Activated CD4-positive, alpha-beta memory T cell treated with anti-CD3 and anti-CD28 coated beads, Interleukin-2, amount 10 ng/mL, durations not matched to agents 7 days and 5 days (primary cell): ENCODE measurements at regions not wholly inside any gene's neighbourhood (a gene's known extent, or its start where the extent isn't known, plus 50 kb on each side); places are given as distances from the start of the nearest gene placed in this dataset.

Source experiments
- CTCF ChIA-PET: fragments of 350-600 bp; sonication (Branson Sonifier 250); formaldehyde crosslinking; loops from one replicate; lab custom pipeline; 2021; ENCODE audit warnings: antibody characterized with exemption, inconsistent platforms; lab: Charles Lee
- POLR2A ChIA-PET: fragments of 350-600 bp; sonication (Branson Sonifier 250); formaldehyde crosslinking; loops from one replicate; lab custom pipeline; 2021; ENCODE audit warnings: antibody characterized with exemption; lab: Charles Lee
- DNase-seq: peaks from one replicate; pipeline ENCODE4 v3.0.0-alpha.2; 2020
- H3K27ac Mint-ChIP-seq: one replicate; pipeline ENCODE4 v1.8.0; 2021; ENCODE audit warnings: mild to moderate bottlenecking, mixed read lengths
- H3K27me3 Mint-ChIP-seq: one replicate; pipeline ENCODE4 v1.8.0; 2021; ENCODE audit warnings: mixed read lengths
- H3K36me3 Mint-ChIP-seq: one replicate; pipeline ENCODE4 v1.8.0; 2021; ENCODE audit warnings: low read depth, mixed read lengths
- H3K4me1 Mint-ChIP-seq: one replicate; pipeline ENCODE4 v1.8.0; 2021; ENCODE audit warnings: mixed read lengths
- H3K4me3 Mint-ChIP-seq: one replicate; pipeline ENCODE4 v1.8.0; 2021; ENCODE audit warnings: mild to moderate bottlenecking, mixed read lengths
- H3K9me3 Mint-ChIP-seq: one replicate; pipeline ENCODE4 v1.8.0; 2021; ENCODE audit warnings: mixed read lengths

DNA sequence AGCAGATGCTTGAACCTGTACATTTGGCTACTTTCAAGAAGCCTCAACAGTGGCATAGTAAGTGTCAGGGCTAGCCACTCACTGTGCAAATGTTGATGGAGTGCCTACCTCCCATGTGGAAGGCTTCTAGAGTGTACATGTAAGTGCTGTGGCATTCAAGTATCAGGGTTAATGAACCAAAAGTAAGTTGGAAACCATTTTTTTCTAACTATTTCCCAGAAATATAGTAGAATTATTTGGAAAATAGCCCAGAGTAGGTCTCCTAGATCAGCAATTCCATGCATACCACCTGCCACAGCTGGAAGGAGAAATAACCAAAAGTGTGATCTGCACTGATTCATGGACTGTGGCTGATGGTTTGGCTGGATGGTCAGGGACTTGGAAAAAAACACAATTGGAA is 53.3 kb downstream of the FOXD1 start:
- CTCF ChIA-PET = no interaction called here
- Mint-ChIP-seq H3K4me1 (no peaks in the 10 kb centered on the region), H3K36me3 (no peaks in the 10 kb centered on the region), H3K4me3 (no peak overlapping the region), H3K27me3 (peaks cover 51% of the 10 kb centered on the region), H3K27ac (no peak overlapping the region), H3K9me3 (no peaks in the 10 kb centered on the region)
- POLR2A ChIA-PET = no interaction called here
- no peak for DNase-seq

DNA sequence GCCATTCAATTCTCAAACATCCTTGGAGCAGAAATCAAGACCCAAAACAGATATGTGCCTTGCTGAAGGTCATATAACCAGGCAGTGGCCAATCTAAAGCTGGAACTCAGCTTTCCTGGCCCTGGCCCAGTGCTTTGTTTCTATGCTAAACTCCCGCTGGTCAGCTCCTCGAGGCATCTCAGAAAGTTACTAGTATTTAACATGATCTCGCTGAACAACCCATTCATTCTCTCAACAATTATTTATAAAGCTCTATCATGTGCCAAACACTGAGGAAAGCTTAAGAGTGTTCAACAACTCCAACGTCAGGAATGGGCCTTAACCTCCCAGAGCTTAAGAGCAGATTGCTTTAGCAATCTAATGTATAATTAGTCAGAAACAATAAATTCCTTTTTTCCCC is 54.0 kb downstream of the FOXD1 start:
- no peak overlapping the region for H3K4me3 Mint-ChIP-seq
- no peak overlapping the region for H3K27ac Mint-ChIP-seq
- DNase-seq = no peak
- POLR2A ChIA-PET = no interaction called here
- H3K36me3 Mint-ChIP-seq = no peaks in the 10 kb centered on the region
- H3K27me3 Mint-ChIP-seq = peaks cover 54% of the 10 kb centered on the region
- CTCF ChIA-PET = no interaction called here
- H3K9me3 Mint-ChIP-seq = no peaks in the 10 kb centered on the region
- H3K4me1 Mint-ChIP-seq = no peaks in the 10 kb centered on the region

DNA sequence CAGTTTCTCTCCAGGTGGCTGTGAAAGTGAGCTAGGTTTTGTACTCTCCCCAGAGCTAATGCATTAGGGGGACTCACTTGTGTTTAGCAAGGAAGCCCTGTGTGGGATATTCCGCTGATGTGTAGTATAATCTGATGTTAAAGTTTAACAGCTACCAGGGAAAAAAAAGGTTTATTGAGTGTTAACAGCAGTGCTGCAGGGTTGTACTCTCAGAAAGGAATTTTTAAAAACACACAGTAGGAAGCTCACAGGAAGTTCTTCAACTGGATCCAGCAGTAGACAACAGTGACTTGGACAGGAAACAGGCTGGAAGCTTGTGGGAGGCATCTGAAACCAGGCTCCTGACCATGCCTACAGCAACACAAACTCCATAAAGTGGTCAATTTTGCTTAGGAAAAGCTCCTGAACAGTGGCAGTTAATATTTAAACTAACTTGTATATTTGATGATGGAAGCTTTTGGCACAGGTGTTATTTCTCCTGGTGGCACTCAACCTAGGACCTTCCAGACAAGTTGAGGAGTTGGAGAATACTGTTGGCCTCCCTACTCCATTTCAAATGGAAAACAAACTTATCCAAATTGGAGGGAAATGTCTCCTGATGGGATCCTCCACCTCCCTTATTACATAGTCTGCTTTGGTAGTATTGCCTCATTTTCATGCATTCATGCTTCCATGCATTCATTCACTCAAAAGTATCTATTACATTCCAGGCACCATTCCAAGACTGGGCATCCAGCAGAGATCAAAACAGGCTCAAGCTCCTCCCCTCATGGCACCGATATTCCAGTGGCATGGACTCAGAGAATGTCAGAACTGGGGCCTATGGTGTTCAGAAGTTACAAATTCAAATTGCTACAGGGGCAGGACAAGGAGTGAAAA is 54.7 kb downstream of the FOXD1 start:
- Mint-ChIP-seq H3K4me1 (no peaks in the 10 kb centered on the region), H3K27ac (no peak overlapping the region), H3K27me3 (peaks cover 57% of the 10 kb centered on the region), H3K9me3 (no peaks in the 10 kb centered on the region), H3K4me3 (no peak overlapping the region), H3K36me3 (no peaks in the 10 kb centered on the region)
- no peak for DNase-seq
- ChIA-PET CTCF (interaction anchor here (1.5 kb wide), 1 partner anchor 58 kb away, joined by 3 read pairs; no protein-coding TSS in a partner anchor), POLR2A (no interaction called here)

DNA sequence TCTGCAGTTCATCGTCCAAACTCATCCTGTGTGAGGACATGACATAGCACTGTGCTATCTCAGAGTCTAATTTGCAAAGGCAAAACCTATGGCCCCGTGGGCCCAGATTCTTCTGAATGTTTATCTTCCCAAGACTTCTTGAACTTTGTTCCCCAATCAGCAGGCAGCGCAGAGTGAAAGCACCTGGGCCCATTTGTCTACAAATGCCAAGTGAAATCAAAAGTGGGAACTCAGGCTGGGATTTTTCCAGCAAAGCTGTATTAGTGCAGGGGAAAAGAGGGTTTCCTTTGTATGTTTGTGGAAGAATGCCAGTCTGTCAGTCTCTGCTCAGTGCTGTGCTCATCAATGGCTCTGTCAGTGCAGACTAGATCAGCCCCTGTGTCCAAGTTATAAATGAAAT is 55.8 kb downstream of the FOXD1 start:
- no peaks in the 10 kb centered on the region for H3K36me3 Mint-ChIP-seq
- H3K9me3 Mint-ChIP-seq = no peaks in the 10 kb centered on the region
- no peak overlapping the region for H3K27ac Mint-ChIP-seq
- H3K4me3 Mint-ChIP-seq = no peak overlapping the region
- H3K27me3 Mint-ChIP-seq = peaks cover 56% of the 10 kb centered on the region
- POLR2A ChIA-PET = no interaction called here
- CTCF ChIA-PET = interaction anchor here (1.5 kb wide), 1 partner anchor 59 kb away, joined by 3 read pairs; no protein-coding TSS in a partner anchor
- H3K4me1 Mint-ChIP-seq = peaks cover 8% of the 10 kb centered on the region
- no peak for DNase-seq

DNA sequence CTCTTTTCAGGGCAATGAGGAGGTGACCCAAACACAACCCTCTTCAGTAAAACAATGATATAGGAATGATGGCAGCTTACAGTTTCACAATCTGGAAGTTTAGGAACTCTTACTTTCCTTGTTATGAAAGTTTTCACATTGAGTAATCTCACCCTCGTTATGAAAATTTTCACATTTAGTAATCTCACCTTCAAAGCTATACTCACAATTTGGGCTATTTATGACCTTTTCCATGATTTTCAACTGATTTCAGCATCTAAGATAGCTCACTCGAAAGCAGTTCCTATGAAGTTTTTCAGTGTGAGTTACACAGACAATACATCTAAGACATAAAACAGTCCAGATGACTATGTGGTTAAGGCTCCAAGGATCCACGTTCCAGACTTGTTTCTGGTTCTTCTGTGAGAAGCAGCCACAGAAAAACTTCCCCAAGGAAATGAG is 57.1 kb downstream of the FOXD1 start:
- Mint-ChIP-seq H3K9me3 (no peaks in the 10 kb centered on the region), H3K4me1 (peaks cover 18% of the 10 kb centered on the region), H3K27ac (no peak overlapping the region), H3K4me3 (no peak overlapping the region), H3K36me3 (no peaks in the 10 kb centered on the region), H3K27me3 (peaks cover 51% of the 10 kb centered on the region)
- no peak for DNase-seq
- ChIA-PET POLR2A (no interaction called here), CTCF (no interaction called here)

DNA sequence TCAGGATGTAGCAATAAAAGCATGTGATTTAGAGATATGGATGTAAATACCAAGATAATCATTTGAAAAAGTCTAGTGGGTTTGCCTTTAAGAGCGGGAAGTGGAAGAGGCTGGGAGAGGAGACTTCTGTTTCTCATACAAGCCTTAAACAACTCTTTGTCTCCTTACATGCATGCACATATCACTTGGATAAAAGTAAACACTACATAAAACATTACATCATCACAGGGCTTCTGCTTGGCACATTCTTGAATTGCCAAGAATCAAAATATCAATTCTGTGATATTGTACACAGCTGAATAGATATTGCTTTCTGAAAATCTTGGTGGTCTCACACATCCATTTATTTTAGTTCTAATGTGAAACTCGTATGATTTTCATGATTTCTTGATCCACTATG is 57.6 kb downstream of the FOXD1 start:
- no peak for DNase-seq
- peaks cover 3% of the 10 kb centered on the region for H3K36me3 Mint-ChIP-seq
- peaks cover 50% of the 10 kb centered on the region for H3K27me3 Mint-ChIP-seq
- CTCF ChIA-PET = no interaction called here
- no peak overlapping the region for H3K27ac Mint-ChIP-seq
- no peak overlapping the region for H3K4me3 Mint-ChIP-seq
- peaks cover 22% of the 10 kb centered on the region for H3K4me1 Mint-ChIP-seq
- H3K9me3 Mint-ChIP-seq = peaks cover 3% of the 10 kb centered on the region
- POLR2A ChIA-PET = no interaction called here

DNA sequence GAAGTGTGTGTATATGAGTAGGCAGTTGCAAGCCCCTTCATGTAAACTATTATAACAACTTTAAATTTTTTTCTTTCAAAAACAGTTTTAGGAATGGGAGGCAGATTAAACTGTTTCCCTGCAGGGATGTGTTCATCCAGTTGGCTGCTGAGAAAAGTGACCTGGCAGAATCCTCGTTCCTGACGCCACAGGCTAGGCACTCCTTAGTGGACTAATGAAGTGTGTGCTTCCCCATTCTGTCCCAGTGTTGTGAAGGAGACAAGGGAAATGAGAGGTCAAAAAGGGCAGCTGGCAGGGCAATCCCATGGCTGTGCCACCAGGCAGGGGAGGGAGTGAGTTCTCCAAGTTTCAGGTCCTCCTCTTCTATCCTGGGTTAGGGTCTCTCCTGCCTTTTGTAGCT is 59.8 kb downstream of the FOXD1 start:
- Mint-ChIP-seq H3K4me3 (no peak overlapping the region), H3K4me1 (peaks cover 22% of the 10 kb centered on the region), H3K27ac (no peak overlapping the region), H3K36me3 (peaks cover 17% of the 10 kb centered on the region), H3K27me3 (peaks cover 52% of the 10 kb centered on the region), H3K9me3 (peaks cover 18% of the 10 kb centered on the region)
- ChIA-PET POLR2A (interaction anchor here (2.8 kb wide), 1 partner anchor 60 kb away, joined by 8 read pairs; the partner anchor contains the start of gene FOXD1), CTCF (interaction anchor here (1.8 to 2.3 kb wide), 2 partner anchors 12 to 62 kb away, joined by 3 to 13 read pairs; no protein-coding TSS in a partner anchor)
- DNase-seq = no peak

DNA sequence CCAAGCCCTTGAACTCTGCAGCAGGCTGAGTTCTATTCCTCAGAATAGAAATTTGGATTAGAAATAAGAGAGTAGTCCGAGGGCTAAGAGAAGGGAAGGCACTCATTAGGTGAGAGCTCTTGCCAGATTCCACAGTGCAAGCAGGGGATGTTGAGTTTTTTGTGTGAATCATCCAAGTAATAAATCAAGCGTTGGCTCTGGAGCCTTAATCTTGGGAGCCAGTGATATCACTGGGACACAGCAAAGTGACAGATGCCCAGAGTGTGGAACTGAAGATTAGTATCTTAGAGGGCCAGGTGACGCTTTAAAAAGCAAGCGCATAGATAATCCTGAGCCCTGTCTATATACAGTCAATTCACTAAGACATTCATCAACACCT is 60.3 kb downstream of the FOXD1 start:
- peaks cover 18% of the 10 kb centered on the region for H3K9me3 Mint-ChIP-seq
- no peak overlapping the region for H3K4me3 Mint-ChIP-seq
- H3K36me3 Mint-ChIP-seq = peaks cover 17% of the 10 kb centered on the region
- POLR2A ChIA-PET = interaction anchor here (0.7 to 2.8 kb wide), 3 partner anchors 48 to 82 kb away, joined by 3 to 8 read pairs (median 3); partner anchors contain the start of gene FOXD1
- peaks cover 22% of the 10 kb centered on the region for H3K4me1 Mint-ChIP-seq
- H3K27ac Mint-ChIP-seq = peak overlapping the region; percentile 72
- peaks cover 54% of the 10 kb centered on the region for H3K27me3 Mint-ChIP-seq
- DNase-seq = no peak
- CTCF ChIA-PET = interaction anchor here (1.0 to 2.3 kb wide), 4 partner anchors 10 to 63 kb away, joined by 3 to 13 read pairs (median 4); no protein-coding TSS in a partner anchor

DNA sequence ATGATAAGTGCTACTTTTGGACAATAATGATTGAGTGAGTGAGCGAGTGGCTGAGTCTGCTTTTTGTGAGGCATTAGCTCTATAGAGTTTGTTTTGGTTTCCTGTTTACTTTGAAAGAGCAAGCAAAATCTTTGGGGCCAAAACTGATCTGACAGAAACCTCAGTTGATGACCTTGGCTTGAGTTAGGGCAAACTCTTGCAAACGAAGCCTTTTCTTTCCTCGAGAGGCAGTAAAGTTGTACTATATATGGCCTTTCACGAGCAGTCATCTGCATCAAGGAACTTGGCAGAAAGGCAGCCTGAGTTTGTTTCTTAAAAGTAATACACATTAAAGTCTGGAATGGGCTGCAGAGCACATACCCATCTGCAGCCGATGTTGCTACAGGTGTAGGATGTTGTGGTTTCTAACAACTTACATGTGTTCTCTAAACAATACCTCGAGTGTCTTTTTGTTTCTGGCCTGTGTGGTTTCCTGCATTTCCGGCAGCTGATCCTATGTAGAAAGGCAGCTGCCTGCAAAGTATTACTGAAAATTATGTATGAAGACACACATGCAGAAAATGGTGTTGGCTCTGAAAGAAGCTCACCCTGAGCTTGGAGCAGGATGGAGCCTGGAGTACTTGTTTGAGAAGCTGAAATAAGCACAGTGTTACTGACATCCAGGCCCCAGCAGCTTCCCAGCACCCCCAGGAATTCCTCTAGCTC is 60.8 kb downstream of the FOXD1 start:
- Mint-ChIP-seq H3K4me1 (peaks cover 22% of the 10 kb centered on the region), H3K4me3 (no peak overlapping the region), H3K36me3 (peaks cover 20% of the 10 kb centered on the region), H3K9me3 (peaks cover 18% of the 10 kb centered on the region), H3K27ac (peak overlapping the region; percentile 72), H3K27me3 (peaks cover 55% of the 10 kb centered on the region)
- DNase-seq = peak; percentile 72
- ChIA-PET CTCF (interaction anchor here (0.7 to 2.3 kb wide), 7 partner anchors 11 to 112 kb away, joined by 3 to 13 read pairs (median 4); partner anchors contain the start of gene FOXD1), POLR2A (interaction anchor here (0.6 to 2.8 kb wide), 4 partner anchors 11 to 82 kb away, joined by 3 to 8 read pairs (median 3); partner anchors contain the start of gene FOXD1)

DNA sequence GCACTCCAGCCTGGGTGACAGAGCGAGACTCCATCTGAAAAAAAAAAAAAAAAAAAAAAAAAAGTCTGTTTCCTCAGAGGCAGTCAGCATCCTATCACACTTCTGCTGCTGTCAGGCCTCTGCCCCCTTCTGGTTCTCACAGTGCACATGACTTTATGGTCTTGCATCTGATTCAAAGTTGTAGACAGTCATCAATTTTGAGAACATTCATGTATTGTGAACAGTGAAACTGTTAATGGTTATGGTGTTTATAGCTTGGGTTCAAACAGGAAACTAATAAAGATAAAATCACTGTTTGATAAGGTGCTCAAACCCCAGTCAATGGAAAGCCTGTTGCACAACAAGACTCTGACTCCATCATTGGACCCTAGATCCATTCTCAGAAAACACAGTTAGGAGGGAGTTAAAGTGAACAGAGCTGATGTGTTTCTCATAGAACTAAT is 61.4 kb downstream of the FOXD1 start:
- peaks cover 18% of the 10 kb centered on the region for H3K9me3 Mint-ChIP-seq
- no peak overlapping the region for H3K4me3 Mint-ChIP-seq
- H3K27ac Mint-ChIP-seq = peak overlapping the region; percentile 72
- peaks cover 52% of the 10 kb centered on the region for H3K27me3 Mint-ChIP-seq
- H3K36me3 Mint-ChIP-seq = peaks cover 20% of the 10 kb centered on the region
- DNase-seq = no peak
- ChIA-PET CTCF (interaction anchor here (0.6 to 2.3 kb wide), 7 partner anchors 11 to 496 kb away, joined by 3 to 13 read pairs (median 4); partner anchors contain the start of gene FOXD1), POLR2A (interaction anchor here (0.6 to 2.8 kb wide), 3 partner anchors 10 to 81 kb away, joined by 3 to 8 read pairs (median 3); partner anchors contain the start of gene FOXD1)
- peaks cover 22% of the 10 kb centered on the region for H3K4me1 Mint-ChIP-seq

DNA sequence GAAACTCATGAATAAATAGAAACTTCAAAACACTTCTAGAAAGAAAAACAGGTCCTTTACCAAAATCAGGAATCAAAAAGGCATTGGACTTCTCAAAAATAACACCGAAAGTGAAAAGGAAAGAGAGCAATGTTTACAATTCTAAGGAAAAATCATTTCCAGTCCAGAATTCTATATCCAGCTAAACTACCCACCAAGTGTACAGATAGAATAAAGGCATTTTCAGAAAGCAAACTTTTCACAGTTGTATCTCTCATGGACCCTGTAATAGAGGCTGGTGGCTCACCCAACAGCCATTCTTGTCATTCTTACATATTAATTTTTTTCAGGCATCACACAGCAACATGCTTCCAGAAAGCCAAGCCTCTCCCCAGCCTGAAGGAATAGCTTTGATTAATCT is 63.7 kb downstream of the FOXD1 start:
- Mint-ChIP-seq H3K9me3 (peaks cover 19% of the 10 kb centered on the region), H3K4me3 (no peak overlapping the region), H3K27ac (no peak overlapping the region), H3K27me3 (peaks cover 50% of the 10 kb centered on the region), H3K36me3 (peaks cover 27% of the 10 kb centered on the region), H3K4me1 (peaks cover 25% of the 10 kb centered on the region)
- no peak for DNase-seq
- POLR2A ChIA-PET = no interaction called here
- CTCF ChIA-PET = interaction anchor here (1.3 kb wide), 1 partner anchor 66 kb away, joined by 3 read pairs; no protein-coding TSS in a partner anchor

DNA sequence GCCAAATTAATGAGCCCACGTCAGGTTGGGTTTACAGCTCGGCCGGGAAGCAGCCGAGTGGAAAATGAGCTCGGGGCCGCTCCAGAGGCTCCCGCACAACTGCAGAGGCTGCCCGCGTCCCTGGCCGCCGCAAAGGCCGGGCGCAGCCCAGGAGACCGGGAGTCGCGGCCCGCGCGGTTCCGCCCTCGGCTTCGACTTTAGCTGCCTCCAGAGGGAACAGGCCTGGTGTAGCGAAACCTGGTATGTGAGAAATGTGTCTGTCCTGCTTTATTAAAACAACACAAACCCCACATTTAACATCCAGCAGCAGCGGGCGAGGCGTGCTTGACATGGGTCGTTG is 66.2 kb downstream of the FOXD1 start:
- H3K27ac Mint-ChIP-seq = no peak overlapping the region
- peaks cover 13% of the 10 kb centered on the region for H3K4me1 Mint-ChIP-seq
- ChIA-PET CTCF (interaction anchor here (1.0 kb wide), 1 partner anchor 69 kb away, joined by 3 read pairs; no protein-coding TSS in a partner anchor), POLR2A (no interaction called here)
- H3K4me3 Mint-ChIP-seq = no peak overlapping the region
- no peak for DNase-seq
- peaks cover 27% of the 10 kb centered on the region for H3K36me3 Mint-ChIP-seq
- H3K9me3 Mint-ChIP-seq = peaks cover 19% of the 10 kb centered on the region
- peaks cover 67% of the 10 kb centered on the region for H3K27me3 Mint-ChIP-seq
